ENCODE measurements at regions not wholly inside any gene's neighbourhood (a gene's known extent, or its start where the extent isn't known, plus 50 kb on each side); places are given as distances from the start of the nearest gene placed in this dataset.

- no peak for DNase-seq (ENCODE audit: low spot score)
These were observed 377.8 kb upstream of the TMEM132C start for GRCh38 chr12:127888943-127889719.

GRCh38 chr12:127893895-127894609 is 372.9 kb upstream of the TMEM132C start:
- peak; percentile 25 for DNase-seq (ENCODE audit: low spot score)

GRCh38 chr12:127896661-127897060 is 370.3 kb upstream of the TMEM132C start:
- DNase-seq (ENCODE audit: low spot score), result no peak

- no peak for DNase-seq (ENCODE audit: low spot score)
These were observed 368.4 kb upstream of the TMEM132C start for GRCh38 chr12:127898616-127899015.

- DNase-seq (ENCODE audit: low spot score), result no peak
These were observed 367.0 kb upstream of the TMEM132C start for GRCh38 chr12:127899971-127900370.

GRCh38 chr12:127900386-127900785 is 366.6 kb upstream of the TMEM132C start:
- no peak for DNase-seq (ENCODE audit: low spot score)

- DNase-seq (ENCODE audit: low spot score), result no peak
These were observed 363.8 kb upstream of the TMEM132C start for GRCh38 chr12:127903146-127903545.

GRCh38 chr12:127909041-127909440 is 357.9 kb upstream of the TMEM132C start:
- no peak for DNase-seq (ENCODE audit: low spot score)

- no peak for DNase-seq (ENCODE audit: low spot score)
These were observed 355.7 kb upstream of the TMEM132C start for GRCh38 chr12:127911291-127911690.

GRCh38 chr12:127912035-127912665 is 354.8 kb upstream of the TMEM132C start:
- DNase-seq (ENCODE audit: low spot score), result no peak

GRCh38 chr12:127923501-127923900 is 343.5 kb upstream of the TMEM132C start:
- DNase-seq (ENCODE audit: low spot score), result no peak

GRCh38 chr12:127925971-127926370 is 341.0 kb upstream of the TMEM132C start:
- DNase-seq (ENCODE audit: low spot score), result peak; percentile 79

GRCh38 chr12:127928178-127928577 is 338.8 kb upstream of the TMEM132C start:
- DNase-seq (ENCODE audit: low spot score), result peak; percentile 9

GRCh38 chr12:127928615-127929571 is 338.1 kb upstream of the TMEM132C start:
- DNase-seq (ENCODE audit: low spot score), result peak; percentile 14

GRCh38 chr12:127930122-127930521 is 336.8 kb upstream of the TMEM132C start:
- no peak for DNase-seq (ENCODE audit: low spot score)

- DNase-seq (ENCODE audit: low spot score), result no peak
These were observed 332.6 kb upstream of the TMEM132C start for GRCh38 chr12:127934409-127934808.

- DNase-seq (ENCODE audit: low spot score), result no peak
These were observed 330.5 kb upstream of the TMEM132C start for GRCh38 chr12:127936463-127936862.

- no peak for DNase-seq (ENCODE audit: low spot score)
These were observed 325.6 kb upstream of the TMEM132C start for GRCh38 chr12:127941332-127941731.

GRCh38 chr12:127942981-127943380 is 324.0 kb upstream of the TMEM132C start:
- no peak for DNase-seq (ENCODE audit: low spot score)

- no peak for DNase-seq (ENCODE audit: low spot score)
These were observed 323.3 kb upstream of the TMEM132C start for GRCh38 chr12:127943481-127944210.

Data from pons (tissue), 1 donor.